GM12864 (cell line): ENCODE measurements at regions not wholly inside any gene's neighbourhood (a gene's known extent, or its start where the extent isn't known, plus 50 kb on each side); places are given as distances from the start of the nearest gene placed in this dataset.

Source experiments
- DNase-seq: peaks from one replicate; pipeline ENCODE4 v3.0.0-alpha.2; 2011; ENCODE audit warnings: low read depth
- H3K4me3 ChIP-seq: 2 replicates; pipeline ENCODE4 v1.5.1; 2011; ENCODE audit warnings: mild to moderate bottlenecking, low read depth, low read length, control low read depth
- CTCF ChIP-seq: IDR thresholded peaks from 2 replicates; pipeline ENCODE4 v1.5.1; 2011; ENCODE audit warnings: low read depth, mild to moderate bottlenecking, moderate library complexity, low read length, control low read depth, inconsistent platforms; ENCODE audit errors: missing control alignments

GRCh38 chr11:11735586-11735985 is 106.2 kb upstream of the USP47 start:
- no peak for TF ChIP-seq CTCF

DNA sequence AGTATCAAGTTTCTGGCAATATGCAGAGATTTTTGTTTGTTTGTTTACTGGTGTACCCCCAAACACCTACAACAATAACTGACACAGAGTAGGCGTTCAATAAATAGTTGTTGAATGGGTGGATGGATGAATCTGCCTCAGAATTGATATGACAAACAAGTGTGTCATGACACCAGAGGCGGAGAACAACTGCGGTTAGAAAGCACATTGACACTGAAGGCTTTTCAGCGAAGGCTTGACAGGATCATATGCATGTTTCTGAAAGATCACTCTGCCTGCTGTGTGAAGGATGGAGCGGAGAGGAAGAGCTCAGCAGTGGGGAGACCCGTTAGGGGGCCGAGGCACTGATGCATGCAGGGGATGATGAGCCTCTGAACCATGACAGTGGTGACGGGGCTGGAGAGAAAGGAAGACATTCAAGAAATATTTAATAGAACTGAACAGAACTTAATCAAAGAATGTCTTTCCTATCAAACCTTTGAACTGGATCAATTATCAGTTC is 108.5 kb upstream of the USP47 start:
- no peak for DNase-seq
- no peak for TF ChIP-seq CTCF
- no peak overlapping the region for H3K4me3 ChIP-seq

More at GRCh38 chr11:11735586-11735985, 106.2 kb upstream of the USP47 start:
- no peak overlapping the region for H3K4me3 ChIP-seq
- DNase-seq, result no peak

DNA sequence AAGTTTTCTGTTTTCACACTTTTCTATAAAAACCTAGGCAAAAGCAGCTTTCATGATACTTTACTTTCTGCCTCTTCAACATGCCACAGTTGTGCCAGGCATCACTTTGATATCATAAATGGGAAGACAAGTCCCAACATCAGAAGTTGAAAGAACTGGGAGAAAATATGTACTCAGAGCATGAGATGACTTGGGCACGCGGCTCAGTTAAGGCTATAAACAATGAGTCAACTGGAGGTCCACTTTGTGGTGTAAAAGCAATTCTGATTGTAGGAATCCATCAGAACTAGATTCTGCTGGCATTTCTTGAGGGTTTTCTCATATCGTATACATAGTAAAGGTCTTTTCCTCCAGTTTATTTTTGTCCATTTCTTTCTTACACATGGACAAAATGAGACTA is 109.7 kb upstream of the USP47 start:
- DNase-seq, result no peak
- TF ChIP-seq CTCF, result no peak
- H3K4me3 ChIP-seq, result no peak overlapping the region

DNA sequence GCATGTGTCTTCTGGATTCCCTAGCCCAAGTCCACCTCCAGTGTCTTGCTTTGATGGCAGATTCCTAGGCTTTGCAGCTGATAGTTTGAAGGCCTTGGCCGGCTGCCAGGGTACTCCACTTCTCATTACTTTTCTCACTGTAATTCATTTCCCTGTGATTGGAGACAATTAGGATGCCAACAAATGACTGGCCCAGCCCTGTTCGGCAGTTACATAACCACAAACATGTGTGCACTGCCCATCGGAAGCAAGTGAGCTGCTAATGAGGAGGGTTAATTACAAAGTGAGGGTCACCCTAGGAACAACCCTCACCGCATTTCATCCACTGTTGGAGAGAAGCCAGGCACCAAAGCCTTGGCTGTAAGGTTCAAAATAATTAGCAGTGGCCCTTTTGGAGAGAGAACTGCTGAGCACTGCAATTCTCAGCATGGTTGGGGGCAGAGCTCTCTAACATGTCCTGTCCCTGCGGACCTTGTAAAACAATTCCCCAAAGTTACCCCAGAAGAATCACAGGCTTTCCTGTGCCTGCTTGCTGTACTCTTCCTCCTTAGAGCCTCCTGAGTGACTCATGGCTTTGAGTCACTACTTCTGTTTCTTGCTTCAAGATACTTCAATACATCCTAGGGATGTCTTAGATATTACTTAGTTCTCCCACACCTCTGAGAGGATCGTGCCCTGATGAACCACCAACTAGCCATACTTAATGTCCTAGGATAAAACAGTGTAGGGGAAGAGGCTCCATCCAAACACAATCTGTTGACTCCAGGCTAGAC is 109.7 kb upstream of the GALNT18 start:
- no peak for TF ChIP-seq CTCF
- no peak for DNase-seq

GRCh38 chr11:11728386-11728785 is 106.6 kb upstream of the GALNT18 start:
- no peak for DNase-seq
- no peak for TF ChIP-seq CTCF

More for the DNA sequence above, 109.7 kb upstream of the GALNT18 start:
- H3K4me3 ChIP-seq, result no peak overlapping the region

GRCh38 chr11:11725438-11725837 is 103.6 kb upstream of the GALNT18 start:
- no peak overlapping the region for H3K4me3 ChIP-seq
- no peak for DNase-seq
- no peak for TF ChIP-seq CTCF

More at GRCh38 chr11:11728386-11728785, 106.6 kb upstream of the GALNT18 start:
- H3K4me3 ChIP-seq, result no peak overlapping the region

DNA sequence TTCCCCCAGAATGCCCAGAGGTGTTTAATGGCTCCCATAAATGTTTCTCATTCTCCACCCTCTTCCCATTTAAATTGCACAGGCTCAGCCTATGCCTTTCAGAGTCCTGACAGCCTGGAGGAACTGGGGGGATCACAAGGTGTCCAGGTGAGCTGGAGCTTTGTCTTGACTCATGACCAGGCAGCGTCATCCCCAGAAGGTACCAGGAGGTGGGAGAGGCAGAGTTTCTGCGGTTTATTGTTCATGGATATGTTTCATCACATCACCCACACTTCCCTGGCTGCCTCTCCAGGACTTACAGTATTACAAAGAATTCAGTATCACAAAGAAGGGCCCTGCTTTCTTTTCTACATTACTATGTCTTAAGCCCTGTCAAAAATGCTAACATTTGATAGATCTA is 103.2 kb upstream of the GALNT18 start:
- no peak for DNase-seq
- no peak for TF ChIP-seq CTCF

More for the DNA sequence above, 103.2 kb upstream of the GALNT18 start:
- H3K4me3 ChIP-seq, result no peak overlapping the region
